T-helper 2 cell treated with Interferon-gamma antibody and Interleukin-4, amounts not matched to agents 5 μg/mL and 100 μg/mL, for 36 hours (primary cell): ENCODE measurements at regions not wholly inside any gene's neighbourhood (a gene's known extent, or its start where the extent isn't known, plus 50 kb on each side); places are given as distances from the start of the nearest gene placed in this dataset.

Experiments
- DNase-seq: peaks from one replicate; pipeline ENCODE4 v3.0.0; 2021; ENCODE audit warnings: low spot score
- H3K27ac Mint-ChIP-seq: one replicate; pipeline ENCODE4 v1.8.0; 2021; ENCODE audit warnings: mild to moderate bottlenecking, mixed read lengths
- H3K27me3 Mint-ChIP-seq: one replicate; pipeline ENCODE4 v1.8.0; 2021; ENCODE audit warnings: low read depth, mixed read lengths
- H3K36me3 Mint-ChIP-seq: one replicate; pipeline ENCODE4 v1.8.0; 2021; ENCODE audit warnings: low read depth, mixed read lengths
- H3K4me1 Mint-ChIP-seq: one replicate; pipeline ENCODE4 v1.8.0; 2021; ENCODE audit warnings: low read depth, mixed read lengths
- H3K4me3 Mint-ChIP-seq: one replicate; pipeline ENCODE4 v1.8.0; 2022; ENCODE audit warnings: mild to moderate bottlenecking, moderate library complexity, mixed read lengths
- H3K9me3 Mint-ChIP-seq: one replicate; pipeline ENCODE4 v1.8.0; 2021; ENCODE audit warnings: mixed read lengths

DNA sequence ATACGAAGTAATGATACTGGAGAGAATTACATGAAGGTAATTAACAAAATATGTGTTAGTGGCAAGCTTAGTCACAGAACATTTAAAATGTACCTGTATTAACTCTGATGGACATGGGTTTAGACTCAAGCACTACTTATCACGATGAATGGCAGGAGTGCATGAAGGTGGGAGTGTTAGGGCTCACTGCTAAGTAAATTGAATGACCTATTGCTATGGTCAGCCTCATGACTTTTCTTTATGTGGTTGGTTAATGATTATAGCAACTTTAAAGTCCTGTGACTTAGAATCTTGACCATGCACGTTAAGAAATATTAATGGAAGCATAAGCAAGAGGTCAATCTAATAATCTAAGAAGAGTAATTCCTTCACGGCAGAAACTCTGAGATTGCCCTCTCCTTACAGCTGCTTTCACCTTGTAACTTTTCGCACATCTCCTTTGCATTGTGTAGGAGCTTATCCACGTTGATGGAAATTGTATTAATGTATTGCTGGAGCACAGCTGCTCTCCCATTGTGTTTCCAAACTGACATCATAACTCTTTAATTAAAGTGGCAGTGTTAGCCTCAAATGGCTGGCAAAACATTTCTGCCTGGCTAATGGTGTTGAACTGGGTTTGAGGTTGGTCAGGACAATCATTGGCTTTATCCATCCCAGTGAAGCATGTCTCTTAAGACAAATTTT, 114.5 kb downstream of the RXFP2 start:
- peaks cover 5% of the 10 kb centered on the region for H3K4me1 Mint-ChIP-seq
- no peak overlapping the region for H3K4me3 Mint-ChIP-seq
- peaks cover 47% of the 10 kb centered on the region for H3K27me3 Mint-ChIP-seq
- H3K9me3 Mint-ChIP-seq: no peaks in the 10 kb centered on the region
- H3K27ac Mint-ChIP-seq: no peak overlapping the region
- no peak for DNase-seq
- peaks cover 1% of the 10 kb centered on the region for H3K36me3 Mint-ChIP-seq

GRCh38 chr13:31859571-31859970, 120.2 kb downstream of the RXFP2 start:
- peaks cover 40% of the 10 kb centered on the region for H3K27me3 Mint-ChIP-seq
- H3K27ac Mint-ChIP-seq: no peak overlapping the region
- H3K4me1 Mint-ChIP-seq: no peaks in the 10 kb centered on the region
- no peaks in the 10 kb centered on the region for H3K36me3 Mint-ChIP-seq
- no peaks in the 10 kb centered on the region for H3K9me3 Mint-ChIP-seq
- H3K4me3 Mint-ChIP-seq: no peak overlapping the region
- DNase-seq: no peak

DNA sequence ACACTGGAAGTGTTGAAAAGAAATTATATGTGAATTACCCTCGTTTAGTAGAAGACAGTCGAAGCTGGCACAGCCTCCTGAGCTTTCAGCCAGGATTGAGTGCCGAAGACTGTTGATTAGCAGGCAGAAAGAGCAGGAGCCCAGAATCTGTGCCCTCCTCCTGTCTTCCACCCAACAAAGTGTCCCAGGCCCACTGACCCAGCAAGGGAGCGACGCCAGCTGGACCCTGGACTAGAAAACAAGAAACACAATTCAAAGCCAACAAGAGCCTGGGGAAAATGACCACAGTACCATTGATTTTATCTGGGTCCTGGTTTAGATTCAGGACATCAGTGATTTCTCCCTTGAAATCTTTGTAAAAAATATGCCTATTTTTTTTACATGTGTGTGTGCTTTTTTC, 120.7 kb downstream of the RXFP2 start:
- Mint-ChIP-seq H3K36me3 (no peaks in the 10 kb centered on the region), H3K9me3 (no peaks in the 10 kb centered on the region), H3K4me1 (no peaks in the 10 kb centered on the region), H3K27me3 (peaks cover 40% of the 10 kb centered on the region), H3K27ac (no peak overlapping the region), H3K4me3 (no peak overlapping the region)
- no peak for DNase-seq

GRCh38 chr13:31862828-31863227, 123.5 kb downstream of the RXFP2 start:
- no peaks in the 10 kb centered on the region for H3K9me3 Mint-ChIP-seq
- H3K27ac Mint-ChIP-seq: no peak overlapping the region
- peaks cover 3% of the 10 kb centered on the region for H3K4me1 Mint-ChIP-seq
- no peak overlapping the region for H3K4me3 Mint-ChIP-seq
- peaks cover 26% of the 10 kb centered on the region for H3K27me3 Mint-ChIP-seq
- no peaks in the 10 kb centered on the region for H3K36me3 Mint-ChIP-seq
- no peak for DNase-seq

- peaks cover 15% of the 10 kb centered on the region for H3K27me3 Mint-ChIP-seq
- H3K36me3 Mint-ChIP-seq: no peaks in the 10 kb centered on the region
- no peak overlapping the region for H3K4me3 Mint-ChIP-seq
- peaks cover 3% of the 10 kb centered on the region for H3K4me1 Mint-ChIP-seq
- no peak overlapping the region for H3K27ac Mint-ChIP-seq
- no peaks in the 10 kb centered on the region for H3K9me3 Mint-ChIP-seq
- no peak for DNase-seq
Measured at GRCh38 chr13:31864307-31864706, 125.0 kb downstream of the RXFP2 start.

DNA sequence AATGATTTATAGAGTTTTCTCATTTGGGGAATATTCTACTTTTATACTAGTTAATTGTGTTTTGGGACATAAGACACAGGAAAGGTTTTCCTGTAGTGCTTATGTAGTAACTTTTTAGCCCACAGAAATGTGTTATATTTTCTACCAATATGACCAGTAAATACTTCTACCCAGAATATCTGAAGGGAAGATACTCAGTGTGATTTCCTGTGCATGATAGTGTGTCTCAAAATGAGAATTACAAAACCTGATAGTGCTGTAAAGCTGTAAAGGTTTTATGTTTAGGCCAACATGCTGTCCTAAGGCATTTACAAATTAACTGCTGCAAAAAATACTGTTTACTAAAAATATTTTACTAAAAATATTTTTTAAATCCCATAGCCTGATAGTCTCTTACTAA, 126.8 kb downstream of the RXFP2 start:
- H3K4me1 Mint-ChIP-seq: peaks cover 3% of the 10 kb centered on the region

DNA sequence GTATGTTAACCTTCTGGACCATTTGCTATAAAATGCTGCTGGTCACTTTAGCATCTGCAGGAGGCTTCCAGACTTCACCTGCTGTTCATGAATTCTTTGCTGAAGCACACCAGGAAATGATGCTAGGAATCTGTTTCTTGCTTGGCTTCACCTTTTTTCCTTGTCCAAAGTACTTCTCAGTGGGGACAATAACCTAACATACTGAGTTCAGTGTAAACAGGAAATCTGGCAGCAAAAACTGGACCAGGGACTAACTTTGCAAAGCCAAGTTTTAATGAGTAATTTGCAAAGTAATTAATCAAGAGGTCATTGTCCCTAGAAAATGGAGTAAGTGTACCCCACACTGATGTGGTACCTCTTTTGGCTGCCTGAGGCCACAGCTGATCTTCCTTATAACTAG, 128.4 kb downstream of the RXFP2 start:
- H3K4me1 Mint-ChIP-seq: peaks cover 3% of the 10 kb centered on the region

More for the DNA sequence above, 126.8 kb downstream of the RXFP2 start:
- H3K9me3 Mint-ChIP-seq: no peaks in the 10 kb centered on the region
- H3K36me3 Mint-ChIP-seq: no peaks in the 10 kb centered on the region
- H3K27me3 Mint-ChIP-seq: peaks cover 16% of the 10 kb centered on the region
- H3K27ac Mint-ChIP-seq: no peak overlapping the region
- H3K4me3 Mint-ChIP-seq: no peak overlapping the region
- DNase-seq: no peak

GRCh38 chr13:31869582-31869981, 130.3 kb downstream of the RXFP2 start:
- Mint-ChIP-seq H3K27me3 (peaks cover 20% of the 10 kb centered on the region), H3K4me1 (peaks cover 3% of the 10 kb centered on the region), H3K36me3 (no peaks in the 10 kb centered on the region), H3K27ac (no peak overlapping the region), H3K4me3 (no peak overlapping the region), H3K9me3 (no peaks in the 10 kb centered on the region)
- DNase-seq: no peak

More for the DNA sequence above, 128.4 kb downstream of the RXFP2 start:
- Mint-ChIP-seq H3K4me3 (no peak overlapping the region), H3K27ac (no peak overlapping the region), H3K36me3 (no peaks in the 10 kb centered on the region), H3K9me3 (no peaks in the 10 kb centered on the region), H3K27me3 (peaks cover 16% of the 10 kb centered on the region)
- no peak for DNase-seq

GRCh38 chr13:31870511-31870910, 131.2 kb downstream of the RXFP2 start:
- Mint-ChIP-seq H3K36me3 (no peaks in the 10 kb centered on the region), H3K9me3 (no peaks in the 10 kb centered on the region), H3K27ac (no peak overlapping the region), H3K4me3 (no peak overlapping the region), H3K27me3 (peaks cover 25% of the 10 kb centered on the region), H3K4me1 (no peaks in the 10 kb centered on the region)
- DNase-seq: no peak

GRCh38 chr13:31873145-31873544, 133.8 kb downstream of the RXFP2 start:
- DNase-seq: no peak
- Mint-ChIP-seq H3K4me3 (no peak overlapping the region), H3K27me3 (peaks cover 31% of the 10 kb centered on the region), H3K27ac (no peak overlapping the region), H3K36me3 (no peaks in the 10 kb centered on the region), H3K9me3 (no peaks in the 10 kb centered on the region), H3K4me1 (no peaks in the 10 kb centered on the region)

GRCh38 chr13:31875134-31875533, 135.8 kb downstream of the RXFP2 start:
- Mint-ChIP-seq H3K4me3 (no peak overlapping the region), H3K27ac (no peak overlapping the region), H3K36me3 (no peaks in the 10 kb centered on the region), H3K27me3 (peaks cover 30% of the 10 kb centered on the region), H3K9me3 (no peaks in the 10 kb centered on the region), H3K4me1 (no peaks in the 10 kb centered on the region)
- no peak for DNase-seq

- no peak overlapping the region for H3K4me3 Mint-ChIP-seq
- no peaks in the 10 kb centered on the region for H3K9me3 Mint-ChIP-seq
- H3K27ac Mint-ChIP-seq: no peak overlapping the region
- H3K4me1 Mint-ChIP-seq: no peaks in the 10 kb centered on the region
- DNase-seq: no peak
- H3K36me3 Mint-ChIP-seq: no peaks in the 10 kb centered on the region
- H3K27me3 Mint-ChIP-seq: peaks cover 19% of the 10 kb centered on the region
Measured at GRCh38 chr13:31878052-31878451, 138.7 kb downstream of the RXFP2 start.

DNA sequence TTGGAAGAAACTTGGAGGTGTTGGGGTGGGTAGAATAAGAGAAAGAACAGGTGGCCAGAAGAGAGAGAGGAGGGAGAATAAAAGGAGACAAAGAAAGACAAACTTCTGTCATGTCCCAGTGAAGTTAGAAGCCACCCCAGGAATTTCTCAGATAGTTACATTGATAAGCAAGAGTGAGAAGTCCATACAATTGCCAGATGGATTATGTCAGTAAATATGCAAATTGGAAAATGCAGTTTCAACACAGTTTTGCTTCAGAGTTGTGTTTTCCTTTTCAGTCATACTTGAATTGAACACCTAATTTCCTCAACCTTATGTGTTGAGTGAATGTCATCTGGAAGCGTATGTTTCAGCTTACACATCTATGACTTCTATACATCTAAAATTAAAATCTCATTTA, 139.2 kb downstream of the RXFP2 start:
- Mint-ChIP-seq H3K4me1 (no peaks in the 10 kb centered on the region), H3K9me3 (no peaks in the 10 kb centered on the region), H3K4me3 (no peak overlapping the region), H3K36me3 (no peaks in the 10 kb centered on the region), H3K27ac (no peak overlapping the region), H3K27me3 (peaks cover 15% of the 10 kb centered on the region)
- DNase-seq: no peak

DNA sequence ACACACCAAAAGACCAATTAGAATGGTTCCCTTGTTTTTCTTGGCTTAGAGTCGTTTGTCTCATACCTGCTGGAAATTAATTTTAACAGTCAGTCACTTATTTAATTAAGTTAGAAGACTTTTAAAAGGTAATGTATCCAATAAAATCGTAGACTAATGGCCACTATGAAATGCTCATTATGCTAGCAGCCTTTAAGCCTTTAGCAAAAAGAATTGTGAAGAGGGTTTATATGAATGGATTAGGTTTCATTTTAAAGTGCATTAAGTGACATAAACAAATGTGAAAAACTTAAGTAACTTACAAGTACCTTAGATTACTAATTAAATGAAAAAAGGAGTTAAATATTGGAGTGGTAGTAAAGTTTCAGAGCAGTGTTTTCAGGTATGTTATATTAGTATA, 139.6 kb downstream of the RXFP2 start:
- no peak for DNase-seq
- peaks cover 13% of the 10 kb centered on the region for H3K27me3 Mint-ChIP-seq
- no peaks in the 10 kb centered on the region for H3K4me1 Mint-ChIP-seq
- H3K4me3 Mint-ChIP-seq: no peak overlapping the region
- H3K27ac Mint-ChIP-seq: no peak overlapping the region
- H3K36me3 Mint-ChIP-seq: no peaks in the 10 kb centered on the region
- H3K9me3 Mint-ChIP-seq: no peaks in the 10 kb centered on the region

DNA sequence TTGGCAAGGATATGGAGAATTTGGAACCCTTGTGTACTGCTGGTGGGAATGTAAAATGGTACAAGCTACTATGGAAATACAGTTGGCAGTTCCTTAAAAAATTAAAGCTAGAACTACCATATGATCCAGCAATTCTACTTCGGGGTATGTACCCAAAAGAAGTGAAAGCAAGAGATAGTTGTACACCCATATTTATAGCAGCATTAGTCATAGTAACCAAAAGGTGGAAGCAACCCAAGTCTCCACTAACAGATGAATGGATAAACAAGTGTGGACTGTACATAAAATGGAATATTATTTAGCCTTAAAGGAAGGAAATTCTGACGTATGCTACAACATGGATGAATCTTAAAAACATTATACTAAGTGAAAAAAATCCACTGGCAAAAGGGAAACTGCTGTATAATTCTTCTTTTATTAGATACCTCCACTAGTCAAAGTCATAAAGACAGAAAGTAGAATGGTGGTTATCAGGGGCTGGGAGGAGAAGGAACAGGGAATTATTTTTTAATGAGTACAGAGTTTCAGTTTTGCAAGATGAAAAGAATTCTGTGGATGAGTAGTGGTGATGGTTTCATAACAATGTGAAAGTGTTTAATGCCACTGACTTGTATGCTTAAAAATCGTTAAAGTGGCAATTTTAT, 141.6 kb downstream of the RXFP2 start:
- H3K4me1 Mint-ChIP-seq: peaks cover 3% of the 10 kb centered on the region
- peaks cover 18% of the 10 kb centered on the region for H3K27me3 Mint-ChIP-seq
- H3K36me3 Mint-ChIP-seq: no peaks in the 10 kb centered on the region
- no peak overlapping the region for H3K4me3 Mint-ChIP-seq
- no peak overlapping the region for H3K27ac Mint-ChIP-seq
- H3K9me3 Mint-ChIP-seq: no peaks in the 10 kb centered on the region
- no peak for DNase-seq
